ENCODE measurements at regions not wholly inside any gene's neighbourhood (a gene's known extent, or its start where the extent isn't known, plus 50 kb on each side); places are given as distances from the start of the nearest gene placed in this dataset.
"Not testable (repeated sequence)": the region's sequence is repeated elsewhere in the genome, so short reads cannot be mapped to it uniquely, and the experiment has no call there.

DNA sequence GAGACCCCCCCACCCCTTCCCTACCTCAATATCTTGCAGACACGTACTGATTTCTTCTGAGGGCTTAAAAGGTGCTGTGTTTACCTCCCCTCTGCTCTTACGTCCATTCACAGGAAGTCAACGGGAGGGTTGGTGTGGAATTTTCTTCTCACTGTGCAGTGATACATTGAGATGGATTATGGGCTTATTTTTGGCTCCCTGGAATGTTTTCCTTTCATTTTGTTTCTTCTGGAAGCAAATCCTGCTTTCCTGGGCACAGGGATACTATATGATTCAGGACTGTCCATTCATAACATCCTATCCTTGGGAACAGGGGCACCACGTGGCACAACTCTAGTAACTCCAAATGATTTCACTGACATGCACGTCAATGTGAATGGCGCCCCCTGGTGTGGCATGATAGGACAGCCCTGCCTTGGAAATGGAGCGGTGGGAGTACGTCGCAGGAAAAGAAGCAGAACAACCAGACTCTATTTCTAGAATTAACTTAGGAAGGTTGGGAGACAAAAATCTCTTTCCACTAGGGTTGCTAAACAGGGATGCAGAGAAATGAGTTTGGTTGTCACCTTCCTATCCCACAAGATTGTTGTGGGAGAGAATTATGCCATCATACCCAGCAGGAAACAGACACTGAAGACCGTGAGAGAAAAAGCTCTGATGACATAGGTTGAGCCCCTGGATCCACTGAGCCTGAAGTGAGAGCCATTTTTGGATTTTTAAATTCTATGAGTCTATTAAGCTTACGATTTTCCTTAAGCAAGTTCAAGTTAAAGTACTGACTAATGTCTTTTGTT, 146.5 kb upstream of the RAG2 start:
- no peaks in the 10 kb centered on the region for H3K4me1 ChIP-seq (ENCODE audit: insufficient read depth, low read length)
- Mint-ChIP-seq H3K27me3 (peaks cover 20 to 36% of the 10 kb centered on the region in 2 donors), H3K27ac (no peak overlapping the region), H3K4me3 (peak overlapping the region in 1 of 7 donors; percentile 37), H3K9me3 (no peaks in the 10 kb centered on the region), H3K4me1 (peaks cover 4 to 6% (median 5%) of the 10 kb centered on the region in 3 donors), H3K36me3 (no peaks in the 10 kb centered on the region)
- no peaks in the 10 kb centered on the region for H3K27me3 ChIP-seq (ENCODE audit: insufficient read depth, low read length, poor library complexity, severe bottlenecking)
- DNase-seq: peak; percentile 5 to 65 (median 38)
- H3K4me3 ChIP-seq (ENCODE audit: low read length): no peak overlapping the region
- no peaks in the 10 kb centered on the region for H3K36me3 ChIP-seq (ENCODE audit: insufficient read depth, low read length)
- POLR2A ChIA-PET: no interaction called here
- CTCF ChIA-PET: interaction anchor here (0.9 to 1.0 kb wide), 2 partner anchors 181 to 184 kb away, joined by 3 read pairs; no protein-coding TSS in a partner anchor
- no peak overlapping the region for H3K27ac ChIP-seq (ENCODE audit: low read depth, low read length)
- no peaks in the 10 kb centered on the region for H3K9me3 ChIP-seq (ENCODE audit: low read length)

DNA sequence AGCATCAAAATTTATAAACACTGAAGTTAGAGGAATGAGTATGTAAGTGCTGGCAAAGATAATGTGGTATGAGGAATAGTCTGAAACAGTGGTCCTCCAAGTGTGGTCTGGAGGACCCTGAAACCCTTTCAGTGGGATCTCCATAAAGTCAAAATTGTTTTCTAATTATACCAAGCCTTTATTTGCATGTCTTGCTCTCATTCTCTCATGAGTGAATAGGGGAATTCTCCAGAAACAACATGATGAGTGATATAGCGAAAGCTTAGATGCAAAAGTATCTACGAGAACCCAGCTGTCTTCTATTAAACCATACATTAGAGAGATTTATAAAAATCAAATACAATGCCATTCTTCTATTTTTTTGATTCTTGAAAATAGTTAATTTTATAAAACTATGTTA, 145.0 kb upstream of the RAG2 start:
- Mint-ChIP-seq H3K36me3 (no peaks in the 10 kb centered on the region), H3K27me3 (peaks cover 15 to 42% of the 10 kb centered on the region in 2 donors), H3K4me3 (no peak overlapping the region), H3K4me1 (peaks cover 4 to 6% (median 5%) of the 10 kb centered on the region in 3 donors), H3K9me3 (no peaks in the 10 kb centered on the region), H3K27ac (no peak overlapping the region)
- Histone ChIP-seq H3K4me3 (ENCODE audit: low read length) (no peak overlapping the region), H3K36me3 (ENCODE audit: insufficient read depth, low read length) (no peaks in the 10 kb centered on the region), H3K9me3 (ENCODE audit: low read length) (no peaks in the 10 kb centered on the region), H3K27me3 (ENCODE audit: insufficient read depth, low read length, poor library complexity, severe bottlenecking) (no peaks in the 10 kb centered on the region), H3K27ac (ENCODE audit: low read depth, low read length) (no peak overlapping the region), H3K4me1 (ENCODE audit: insufficient read depth, low read length) (no peaks in the 10 kb centered on the region)
- POLR2A ChIA-PET: no interaction called here
- DNase-seq: no peak
- CTCF ChIA-PET: no interaction called here

DNA sequence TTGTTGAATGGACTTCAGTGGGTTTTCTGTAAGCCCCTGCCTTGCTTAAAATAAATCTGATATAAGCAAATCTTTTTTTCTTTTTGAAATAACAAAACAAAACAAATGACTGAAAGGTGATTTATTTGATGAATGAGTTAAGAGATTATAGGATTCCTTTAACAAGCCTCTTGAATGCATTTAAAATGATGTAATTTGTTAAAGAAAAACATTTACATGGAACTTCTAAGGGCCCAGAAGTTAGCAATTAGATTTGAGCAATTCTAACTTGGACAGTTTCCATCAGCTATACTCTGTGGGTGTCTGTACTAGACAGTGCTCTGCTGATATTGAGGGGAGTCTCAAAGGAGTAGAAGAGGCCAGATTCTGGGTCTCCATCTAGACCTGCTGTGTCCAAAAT, 143.5 kb upstream of the RAG2 start:
- Histone ChIP-seq H3K27me3 (ENCODE audit: insufficient read depth, low read length, poor library complexity, severe bottlenecking) (no peaks in the 10 kb centered on the region), H3K4me1 (ENCODE audit: insufficient read depth, low read length) (no peaks in the 10 kb centered on the region), H3K27ac (ENCODE audit: low read depth, low read length) (no peak overlapping the region), H3K4me3 (ENCODE audit: low read length) (no peak overlapping the region), H3K9me3 (ENCODE audit: low read length) (no peaks in the 10 kb centered on the region), H3K36me3 (ENCODE audit: insufficient read depth, low read length) (no peaks in the 10 kb centered on the region)
- DNase-seq: no peak
- Mint-ChIP-seq H3K4me1 (peaks cover 0 to 5% (median 4%) of the 10 kb centered on the region in 3 donors), H3K27me3 (peaks cover 11 to 45% of the 10 kb centered on the region in 2 donors), H3K4me3 (no peak overlapping the region), H3K27ac (no peak overlapping the region), H3K36me3 (no peaks in the 10 kb centered on the region), H3K9me3 (no peaks in the 10 kb centered on the region)
- ChIA-PET CTCF (no interaction called here), POLR2A (no interaction called here)

DNA sequence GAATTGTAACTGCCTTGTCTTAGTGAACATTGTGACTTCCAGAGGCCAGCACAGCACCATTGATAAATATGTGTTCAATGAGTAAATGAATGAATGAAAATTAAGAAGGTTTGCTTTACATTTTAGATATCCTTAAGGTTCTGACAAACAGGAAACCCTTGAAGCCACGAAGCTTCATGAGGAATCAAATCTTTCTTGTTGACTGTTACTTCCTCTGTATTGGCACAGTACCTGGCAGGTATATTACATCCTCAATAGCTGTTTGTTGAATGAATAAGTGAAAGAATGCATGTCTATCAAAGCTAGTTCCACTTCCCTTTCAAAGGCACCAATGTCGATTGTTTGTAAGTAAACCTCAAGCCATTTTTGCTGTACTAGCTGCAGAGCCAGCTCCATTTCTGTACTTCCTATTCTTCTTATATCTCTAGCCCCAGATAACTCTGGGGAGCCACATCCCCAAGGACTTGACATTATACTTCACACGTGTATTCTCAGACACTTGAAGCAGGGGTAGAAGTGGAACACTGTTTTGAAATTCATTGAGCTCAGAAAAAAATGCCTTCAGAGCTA, 140.3 kb upstream of the RAG2 start:
- H3K27me3 Mint-ChIP-seq: peaks cover 5 to 36% of the 10 kb centered on the region in 2 donors
- H3K27ac Mint-ChIP-seq: no peak overlapping the region

DNA sequence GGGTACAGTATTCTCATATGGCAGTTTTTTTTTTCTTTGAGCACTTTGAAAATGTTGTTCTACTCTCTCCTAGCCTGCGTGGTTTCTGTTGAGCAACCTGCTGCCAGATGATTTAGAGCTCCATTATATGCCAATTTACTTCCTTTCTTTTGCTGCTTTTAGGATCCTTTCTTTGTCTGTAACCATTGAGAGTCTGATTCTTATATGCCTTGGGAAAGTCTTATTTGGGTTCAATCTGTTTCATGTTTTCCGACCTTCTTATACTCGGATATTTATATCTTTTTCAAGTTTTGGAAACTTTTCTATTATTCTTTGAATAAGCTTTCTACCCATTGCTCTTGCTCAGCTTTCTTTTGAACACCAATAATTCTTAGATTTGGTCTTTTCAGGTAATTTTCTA, 138.1 kb upstream of the RAG2 start:
- peaks cover 5 to 41% of the 10 kb centered on the region in 2 donors for H3K27me3 Mint-ChIP-seq

More for the DNA sequence above, 140.3 kb upstream of the RAG2 start:
- Mint-ChIP-seq H3K4me3 (no peak overlapping the region), H3K36me3 (no peaks in the 10 kb centered on the region), H3K9me3 (peaks cover 0 to 2% (median 0%) of the 10 kb centered on the region in 5 donors), H3K4me1 (no peaks in the 10 kb centered on the region)
- POLR2A ChIA-PET: no interaction called here
- no peaks in the 10 kb centered on the region for H3K4me1 ChIP-seq (ENCODE audit: insufficient read depth, low read length)
- H3K9me3 ChIP-seq (ENCODE audit: low read length): no peaks in the 10 kb centered on the region
- no peak overlapping the region for H3K4me3 ChIP-seq (ENCODE audit: low read length)
- no peak overlapping the region for H3K27ac ChIP-seq (ENCODE audit: low read depth, low read length)
- H3K36me3 ChIP-seq (ENCODE audit: insufficient read depth, low read length): no peaks in the 10 kb centered on the region
- no peak for DNase-seq
- CTCF ChIA-PET: interaction anchor here (1.4 to 4.7 kb wide), 4 partner anchors 9 to 174 kb away, joined by 3 to 36 read pairs (median 6); no protein-coding TSS in a partner anchor
- no peaks in the 10 kb centered on the region for H3K27me3 ChIP-seq (ENCODE audit: insufficient read depth, low read length, poor library complexity, severe bottlenecking)

DNA sequence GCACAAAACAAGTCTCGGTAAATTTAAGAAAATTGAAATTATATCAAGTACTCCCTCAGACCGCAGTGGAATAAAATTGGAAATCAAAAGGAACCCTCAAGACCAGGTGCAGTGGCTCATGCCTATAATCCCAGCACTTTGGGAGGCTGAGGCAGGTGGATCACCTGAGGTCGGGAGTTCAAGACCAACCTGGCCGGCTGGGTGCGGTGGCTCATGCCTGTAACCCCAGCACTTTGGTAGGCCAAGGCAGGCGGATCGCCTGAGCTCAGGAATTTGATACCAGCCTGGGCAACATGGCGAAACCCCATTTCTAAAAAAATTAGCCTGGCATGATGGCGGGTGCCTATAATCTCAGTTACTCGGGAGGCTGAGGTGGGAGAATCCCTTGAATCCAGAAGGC, 135.7 kb upstream of the RAG2 start:
- H3K4me1 ChIP-seq (ENCODE audit: insufficient read depth, low read length); H3K4me3 ChIP-seq (ENCODE audit: low read length); H3K4me3 Mint-ChIP-seq; H3K27ac Mint-ChIP-seq; POLR2A ChIA-PET; DNase-seq; H3K9me3 ChIP-seq (ENCODE audit: low read length); H3K27me3 ChIP-seq (ENCODE audit: insufficient read depth, low read length, poor library complexity, severe bottlenecking); H3K9me3 Mint-ChIP-seq; H3K36me3 Mint-ChIP-seq; H3K4me1 Mint-ChIP-seq; CTCF ChIA-PET; H3K36me3 ChIP-seq (ENCODE audit: insufficient read depth, low read length); H3K27ac ChIP-seq (ENCODE audit: low read depth, low read length): not testable (repeated sequence)
- peaks cover 0 to 46% of the 10 kb centered on the region in 2 donors for H3K27me3 Mint-ChIP-seq

More for the DNA sequence above, 138.1 kb upstream of the RAG2 start:
- Mint-ChIP-seq H3K4me3 (no peak overlapping the region), H3K9me3 (peaks cover 0 to 2% (median 0%) of the 10 kb centered on the region in 5 donors), H3K27ac (no peak overlapping the region), H3K36me3 (no peaks in the 10 kb centered on the region), H3K4me1 (no peaks in the 10 kb centered on the region)
- no peaks in the 10 kb centered on the region for H3K9me3 ChIP-seq (ENCODE audit: low read length)
- H3K27ac ChIP-seq (ENCODE audit: low read depth, low read length): no peak overlapping the region
- H3K4me1 ChIP-seq (ENCODE audit: insufficient read depth, low read length): no peaks in the 10 kb centered on the region
- H3K27me3 ChIP-seq (ENCODE audit: insufficient read depth, low read length, poor library complexity, severe bottlenecking): no peaks in the 10 kb centered on the region
- no peaks in the 10 kb centered on the region for H3K36me3 ChIP-seq (ENCODE audit: insufficient read depth, low read length)
- DNase-seq: no peak
- ChIA-PET CTCF (interaction anchor here (4.7 kb wide), 1 partner anchor 11 kb away, joined by 36 read pairs; no protein-coding TSS in a partner anchor), POLR2A (no interaction called here)
- no peak overlapping the region for H3K4me3 ChIP-seq (ENCODE audit: low read length)

DNA sequence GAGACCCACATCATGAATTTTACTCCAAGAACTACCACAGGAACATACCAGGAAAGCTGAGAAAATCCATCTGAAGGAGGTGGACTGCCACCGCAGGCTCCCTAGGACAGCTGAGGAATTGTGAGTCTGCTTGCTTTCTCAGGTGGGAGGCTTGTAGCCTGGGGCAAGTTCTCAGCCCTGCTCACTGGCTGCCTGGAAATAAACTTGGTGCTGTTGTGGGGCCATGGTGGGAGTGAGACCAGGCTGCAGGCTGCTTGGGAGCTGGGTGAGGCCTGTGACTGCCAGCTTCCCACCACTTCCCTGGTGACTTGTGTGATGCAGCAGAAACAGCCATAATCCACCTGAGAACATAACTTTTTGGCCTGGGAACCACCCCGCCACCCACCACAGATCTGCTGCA, 132.7 kb upstream of the RAG2 start:
- H3K4me3 Mint-ChIP-seq: no peak overlapping the region
- no peak for DNase-seq
- Histone ChIP-seq H3K27me3 (ENCODE audit: insufficient read depth, low read length, poor library complexity, severe bottlenecking) (no peaks in the 10 kb centered on the region), H3K4me1 (ENCODE audit: insufficient read depth, low read length) (no peaks in the 10 kb centered on the region), H3K36me3 (ENCODE audit: insufficient read depth, low read length) (no peaks in the 10 kb centered on the region), H3K27ac (ENCODE audit: low read depth, low read length) (no peak overlapping the region), H3K9me3 (ENCODE audit: low read length) (no peaks in the 10 kb centered on the region), H3K4me3 (ENCODE audit: low read length) (no peak overlapping the region)
- peaks cover 6 to 58% of the 10 kb centered on the region in 2 donors for H3K27me3 Mint-ChIP-seq
- ChIA-PET POLR2A (no interaction called here), CTCF (interaction anchor here (1.1 kb wide), 1 partner anchor 16 kb away, joined by 3 read pairs; no protein-coding TSS in a partner anchor)
- H3K36me3 Mint-ChIP-seq: no peaks in the 10 kb centered on the region
- H3K4me1 Mint-ChIP-seq: no peaks in the 10 kb centered on the region
- no peaks in the 10 kb centered on the region for H3K9me3 Mint-ChIP-seq
- H3K27ac Mint-ChIP-seq: no peak overlapping the region

DNA sequence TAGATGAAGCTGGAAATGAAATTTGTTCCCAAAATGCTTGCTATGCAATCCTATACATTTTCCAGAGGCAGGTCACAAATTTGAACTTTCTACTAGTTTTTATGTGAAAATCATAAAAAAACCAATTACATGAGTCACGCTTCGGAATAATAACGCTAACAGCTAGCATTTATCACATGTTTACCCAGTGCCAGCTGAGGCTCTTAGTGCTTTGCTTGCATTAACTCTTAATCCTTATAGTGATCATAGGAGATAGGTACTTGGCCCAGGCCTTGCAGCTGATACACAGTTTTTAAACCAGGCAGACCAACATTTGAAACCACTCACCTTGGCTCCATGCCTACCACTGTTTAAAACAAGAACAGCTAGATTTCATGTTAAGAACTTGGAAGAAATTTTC, 131.8 kb upstream of the RAG2 start:
- Mint-ChIP-seq H3K36me3 (no peaks in the 10 kb centered on the region), H3K9me3 (no peaks in the 10 kb centered on the region), H3K27ac (no peak overlapping the region), H3K4me1 (no peaks in the 10 kb centered on the region), H3K27me3 (peaks cover 6 to 64% of the 10 kb centered on the region in 2 donors), H3K4me3 (no peak overlapping the region)
- H3K4me1 ChIP-seq (ENCODE audit: insufficient read depth, low read length): no peaks in the 10 kb centered on the region
- H3K36me3 ChIP-seq (ENCODE audit: insufficient read depth, low read length): no peaks in the 10 kb centered on the region
- H3K27me3 ChIP-seq (ENCODE audit: insufficient read depth, low read length, poor library complexity, severe bottlenecking): no peaks in the 10 kb centered on the region
- H3K4me3 ChIP-seq (ENCODE audit: low read length): no peak overlapping the region
- ChIA-PET POLR2A (no interaction called here), CTCF (interaction anchor here (1.0 kb wide), 1 partner anchor 17 kb away, joined by 4 read pairs; no protein-coding TSS in a partner anchor)
- no peaks in the 10 kb centered on the region for H3K9me3 ChIP-seq (ENCODE audit: low read length)
- DNase-seq: no peak
- H3K27ac ChIP-seq (ENCODE audit: low read depth, low read length): no peak overlapping the region

Measured in CD8-positive, alpha-beta memory T cell (primary cell).